Stromal cell of bone marrow (primary cell): ENCODE measurements at regions not wholly inside any gene's neighbourhood (a gene's known extent, or its start where the extent isn't known, plus 50 kb on each side); places are given as distances from the start of the nearest gene placed in this dataset.
A peak's percentile ranks its signal among the peaks of the same experiment; 100 is the strongest.

Source experiments
- DNase-seq: peaks from one replicate; pipeline ENCODE4 v3.0.0-alpha.2; 2012; ENCODE audit warnings: low read depth

- DNase-seq = no peak
Observed at GRCh38 chr10:98332623-98333269, 64.8 kb upstream of the LOXL4 start.

DNA sequence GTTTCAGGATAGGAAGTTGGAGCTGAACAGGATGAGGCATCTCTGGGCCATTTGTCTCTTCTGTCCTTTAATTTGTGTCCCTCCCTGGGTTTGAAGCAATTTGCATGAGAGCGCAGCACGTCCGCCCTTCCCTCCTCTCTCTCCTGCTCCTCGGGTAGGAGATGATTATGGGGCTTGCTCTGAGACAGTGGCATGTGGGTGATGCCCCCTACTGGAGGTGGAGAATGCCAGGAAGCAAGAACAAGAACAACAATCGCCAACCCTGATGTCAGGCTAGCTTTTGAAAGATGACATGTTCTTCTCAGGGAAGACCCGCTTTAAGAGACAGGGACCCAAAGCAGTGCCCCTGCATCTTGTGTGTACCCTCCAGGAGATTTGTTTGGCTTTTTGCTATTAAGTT lies 63.9 kb upstream of the LOXL4 start:
- no peak for DNase-seq

DNA sequence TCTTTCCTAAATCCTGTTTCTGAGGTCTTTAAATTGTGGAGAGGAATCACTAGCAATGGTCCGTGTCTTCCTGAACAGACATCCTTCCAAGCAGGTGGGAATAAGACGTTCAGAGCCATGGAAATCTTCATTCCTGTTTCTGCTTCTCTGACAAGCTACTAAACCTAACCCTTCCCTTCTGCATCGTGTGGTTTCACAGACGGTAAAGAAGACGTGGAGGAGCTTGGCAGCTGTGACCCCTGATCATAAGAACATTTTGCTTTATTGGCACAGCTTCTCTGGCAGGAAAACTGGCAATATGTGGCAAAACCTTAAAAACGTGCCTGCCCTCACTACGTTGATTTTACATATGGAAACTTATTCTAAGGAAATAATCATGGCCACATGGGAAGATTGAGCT lies 63.0 kb upstream of the LOXL4 start:
- no peak for DNase-seq

- no peak for DNase-seq
Observed at GRCh38 chr10:98328640-98329039, 60.6 kb upstream of the LOXL4 start.

DNA sequence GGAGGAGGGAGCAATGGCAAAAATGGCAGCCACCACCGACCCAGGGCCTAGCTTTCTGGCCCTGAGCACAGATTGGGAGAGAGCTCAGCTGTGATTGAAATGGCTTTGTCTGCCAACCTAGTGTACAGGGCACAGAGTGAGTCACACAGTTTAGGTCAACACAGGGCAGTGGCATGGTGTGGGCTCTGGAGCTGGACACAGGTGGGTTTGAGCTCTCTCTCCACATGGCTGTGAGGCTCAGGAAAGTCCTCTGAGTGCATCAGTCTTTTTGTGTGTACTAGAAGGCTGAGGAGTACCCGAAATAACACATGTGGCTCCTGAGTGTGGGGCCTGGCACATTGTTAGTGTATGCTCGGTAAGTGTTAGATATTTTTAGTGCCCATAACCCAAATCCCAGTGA lies 60.2 kb upstream of the LOXL4 start:
- no peak for DNase-seq

GRCh38 chr10:98326621-98327027 lies 58.6 kb upstream of the LOXL4 start:
- no peak for DNase-seq

DNA sequence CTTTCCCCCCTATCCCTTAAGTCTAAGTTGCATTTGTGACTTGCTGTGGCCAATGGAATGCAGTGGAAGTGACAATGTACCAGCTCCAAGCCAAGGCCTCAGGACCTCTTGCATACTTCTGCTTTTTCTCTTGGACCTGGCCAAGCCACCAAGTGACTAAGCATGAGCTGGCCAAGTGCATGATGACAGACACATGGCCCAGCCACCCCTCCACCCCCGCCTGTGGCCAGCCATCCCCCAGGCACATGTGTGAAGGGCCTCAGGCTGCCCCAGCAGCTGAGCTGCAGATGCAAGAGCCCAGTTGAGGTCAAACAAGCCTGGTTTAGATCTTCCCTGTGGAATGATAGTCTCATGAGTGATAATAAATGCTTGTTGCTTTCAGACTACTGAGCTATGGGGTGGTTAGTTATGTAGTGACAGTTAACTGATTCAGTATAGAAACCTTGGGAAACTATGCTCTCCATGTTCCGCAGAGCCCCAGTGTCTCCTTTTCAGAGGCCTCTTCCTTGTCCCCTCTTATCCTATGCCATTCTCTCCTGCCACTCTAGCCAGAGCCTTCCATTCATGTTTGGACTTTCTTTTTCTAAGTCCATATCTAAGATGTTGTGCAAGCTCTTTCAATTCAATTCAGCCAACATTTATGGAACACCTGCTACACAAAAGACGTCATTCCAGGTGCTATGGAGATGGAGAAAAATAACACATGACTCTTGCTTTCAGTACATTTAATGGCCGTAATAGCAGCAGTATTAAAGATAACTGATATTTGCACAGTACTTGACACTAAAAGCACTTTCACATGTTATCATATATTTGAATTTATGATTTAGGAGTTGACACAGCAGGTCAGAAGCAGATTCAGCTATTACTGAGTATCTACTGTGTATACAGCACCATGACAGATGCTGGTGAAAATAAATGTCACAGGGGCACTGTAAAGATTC lies 55.5 kb upstream of the LOXL4 start:
- DNase-seq = peak; percentile 90

DNA sequence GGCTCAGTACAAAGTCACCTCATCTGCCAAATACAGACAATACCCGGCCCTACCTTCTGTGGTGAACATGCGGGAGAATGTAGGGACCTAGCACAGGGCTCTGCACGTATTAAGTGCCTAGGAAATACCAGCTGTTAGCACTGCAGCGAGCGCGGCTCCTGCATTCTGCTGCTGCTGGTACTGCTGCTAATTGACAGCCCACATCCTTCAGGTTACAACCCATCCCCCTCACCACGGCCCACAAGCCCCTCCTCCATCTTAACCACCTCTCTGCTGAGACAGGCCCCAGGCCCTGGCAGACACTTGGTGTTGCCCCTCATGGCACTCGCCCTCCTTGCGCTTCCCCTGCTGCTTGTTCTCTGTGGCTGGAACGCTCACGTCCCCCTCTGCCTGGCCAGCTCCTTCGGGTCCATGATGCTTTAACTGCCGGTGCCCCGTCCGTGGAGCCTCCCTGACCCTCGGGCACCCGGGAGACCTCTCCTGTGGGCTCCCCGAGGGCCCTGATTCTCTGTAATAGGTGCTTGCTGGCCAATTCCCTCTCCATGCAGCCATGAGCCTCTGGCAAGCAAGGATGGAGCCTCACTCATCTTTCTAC lies 53.3 kb upstream of the LOXL4 start:
- DNase-seq = no peak

DNA sequence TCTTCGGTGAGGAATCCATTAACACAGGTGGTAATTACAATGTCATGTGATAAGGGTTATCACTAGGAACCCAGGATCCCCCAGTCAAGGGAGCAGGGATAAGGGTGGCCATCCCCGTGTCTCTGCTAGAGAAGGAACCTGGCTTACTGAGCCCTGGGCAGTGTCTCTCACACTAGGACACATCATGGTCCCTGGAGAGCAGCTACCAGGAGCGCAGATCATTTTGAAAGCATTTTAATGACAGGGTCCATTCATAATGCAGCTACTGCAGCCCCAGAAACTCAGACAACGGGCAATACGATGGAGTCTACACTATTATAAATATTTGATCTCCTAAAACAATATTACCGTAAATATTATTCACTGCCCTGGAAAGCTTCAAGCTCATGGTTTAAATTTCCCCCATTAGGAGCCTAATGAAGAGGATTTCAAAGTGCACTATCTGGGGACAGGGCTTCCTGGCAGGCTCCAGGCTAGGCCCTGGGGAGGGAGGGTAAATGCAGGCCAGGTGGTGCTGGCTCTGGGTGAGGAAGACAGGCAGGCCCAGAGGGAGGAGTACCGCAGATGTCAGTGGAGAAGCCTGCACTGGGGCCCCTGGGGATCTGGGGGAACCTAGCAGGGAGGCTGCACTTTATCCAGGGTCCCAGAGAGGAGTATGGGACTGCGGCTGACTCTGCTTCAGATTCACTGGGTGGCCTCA lies 52.6 kb upstream of the LOXL4 start:
- DNase-seq = no peak

GRCh38 chr10:98318861-98319260 lies 50.9 kb upstream of the LOXL4 start:
- no peak for DNase-seq
